Peyer's patch (tissue), 4 donors: ENCODE measurements at regions not wholly inside any gene's neighbourhood (a gene's known extent, or its start where the extent isn't known, plus 50 kb on each side); places are given as distances from the start of the nearest gene placed in this dataset.

Source experiments
- DNase-seq, 3 donors: peaks; one replicate each; pipeline ENCODE4 v3.0.0-alpha.2; 2017 to 2019
- H3K27ac ChIP-seq, 4 donors: fragments of 200-600 bp; sonication (generic); one replicate each; pipeline ENCODE4 v1.5.1; 2016 to 2019
- H3K27me3 ChIP-seq, 2 donors: fragments of 200-600 bp; sonication (generic); one replicate each; pipeline ENCODE4 v1.5.1; 2019
- H3K36me3 ChIP-seq, 3 donors: fragments of 200-600 bp; sonication (generic); one replicate each; pipeline ENCODE4 v1.5.1; 2016 to 2019
- H3K4me1 ChIP-seq, 4 donors: fragments of 200-600 bp; sonication (generic); one replicate each; pipeline ENCODE4 v1.5.1; 2016 to 2019
- H3K4me3 ChIP-seq, 4 donors: fragments of 200-600 bp; sonication (generic); 1 replicate in 3 of 4; 2 replicates in 1 of 4; pipeline ENCODE4 v1.5.1; 2016 to 2019; ENCODE audit warnings: mild to moderate bottlenecking in 1 of 4
- H3K9me3 ChIP-seq, 4 donors: fragments of 200-600 bp; sonication (generic); one replicate each; pipeline ENCODE4 v1.5.1; 2016 to 2019; ENCODE audit warnings: mild to moderate bottlenecking in 1 of 4
- CTCF ChIP-seq, 6 experiments: fragments of 450-650 bp in 4 of 6; fragments of 200-600 bp in 2 of 6; sonication (generic) in 1 of 6; IDR thresholded peaks; one replicate each; pipeline ENCODE4 v1.5.1; 2017 to 2019; ENCODE audit warnings: antibody characterized with exemption in 6 of 6, mild to moderate bottlenecking in 3 of 6, moderate library complexity in 1 of 6
- POLR2A ChIP-seq, 2 donors: fragments of 450-650 bp; IDR thresholded peaks; one replicate each; pipeline ENCODE4 v1.5.1; 2017; ENCODE audit warnings: antibody characterized with exemption in 2 of 2, mild to moderate bottlenecking in 2 of 2, moderate library complexity in 2 of 2

- Histone ChIP-seq H3K4me3 (no peak overlapping the region), H3K36me3 (no peaks in the 10 kb centered on the region), H3K4me1 (no peaks in the 10 kb centered on the region), H3K9me3 (no peaks in the 10 kb centered on the region), H3K27ac (no peak overlapping the region), H3K27me3 (no peaks in the 10 kb centered on the region)
- no peak for DNase-seq
- TF ChIP-seq CTCF (IDR thresholded peaks at IDR 0.05) (no peak), POLR2A (IDR thresholded peaks at IDR 0.05) (no peak)
Measured at GRCh38 chr12:91502208-91502607, 319.6 kb upstream of the DCN start.

GRCh38 chr12:91496337-91496736 lies 313.7 kb upstream of the DCN start:
- Histone ChIP-seq H3K4me1 (no peaks in the 10 kb centered on the region), H3K27me3 (no peaks in the 10 kb centered on the region), H3K4me3 (no peak overlapping the region), H3K27ac (no peak overlapping the region), H3K36me3 (no peaks in the 10 kb centered on the region), H3K9me3 (no peaks in the 10 kb centered on the region)
- TF ChIP-seq POLR2A (IDR thresholded peaks at IDR 0.05) (no peak), CTCF (IDR thresholded peaks at IDR 0.05) (no peak)
- no peak for DNase-seq

GRCh38 chr12:91493308-91493707 lies 310.7 kb upstream of the DCN start:
- no peak overlapping the region for H3K27ac ChIP-seq
- H3K9me3 ChIP-seq = no peaks in the 10 kb centered on the region
- TF ChIP-seq CTCF (IDR thresholded peaks at IDR 0.05) = no peak
- TF ChIP-seq POLR2A (IDR thresholded peaks at IDR 0.05) = no peak
- no peaks in the 10 kb centered on the region for H3K27me3 ChIP-seq
- H3K4me3 ChIP-seq = no peak overlapping the region
- no peaks in the 10 kb centered on the region for H3K4me1 ChIP-seq
- no peaks in the 10 kb centered on the region for H3K36me3 ChIP-seq
- no peak for DNase-seq

GRCh38 chr12:91492648-91493047 lies 310.0 kb upstream of the DCN start:
- H3K27me3 ChIP-seq = no peaks in the 10 kb centered on the region
- H3K27ac ChIP-seq = no peak overlapping the region
- H3K4me1 ChIP-seq = no peaks in the 10 kb centered on the region
- no peak for DNase-seq
- no peak for TF ChIP-seq POLR2A (IDR thresholded peaks at IDR 0.05)
- no peak for TF ChIP-seq CTCF (IDR thresholded peaks at IDR 0.05)
- H3K9me3 ChIP-seq = no peaks in the 10 kb centered on the region
- H3K4me3 ChIP-seq = no peak overlapping the region
- no peaks in the 10 kb centered on the region for H3K36me3 ChIP-seq

- Histone ChIP-seq H3K4me3 (no peak overlapping the region), H3K4me1 (no peaks in the 10 kb centered on the region), H3K27ac (no peak overlapping the region), H3K36me3 (no peaks in the 10 kb centered on the region), H3K9me3 (no peaks in the 10 kb centered on the region), H3K27me3 (no peaks in the 10 kb centered on the region)
- TF ChIP-seq POLR2A (IDR thresholded peaks at IDR 0.05) = no peak
- TF ChIP-seq CTCF (IDR thresholded peaks at IDR 0.05) = no peak
- DNase-seq = no peak
Measured at GRCh38 chr12:91490667-91491311, 308.2 kb upstream of the DCN start.
